Liver (tissue), 3 donors: ENCODE measurements at regions not wholly inside any gene's neighbourhood (a gene's known extent, or its start where the extent isn't known, plus 50 kb on each side); places are given as distances from the start of the nearest gene placed in this dataset.
"Not testable (repeated sequence)": the region's sequence is repeated elsewhere in the genome, so short reads cannot be mapped to it uniquely, and the experiment has no call there.

Source experiments
- ATF3 ChIP-seq: IDR thresholded peaks from 2 replicates; pipeline ENCODE4 v1.6.1; 2016; ENCODE audit warnings: antibody characterized with exemption
- CTCF ChIP-seq: fragments of 150-350 bp; IDR thresholded peaks from 2 replicates; pipeline ENCODE4 v1.5.1; 2017; ENCODE audit warnings: improper control_type of control experiment, low read depth, low read length; ENCODE audit not compliant: missing input control
- GABPA ChIP-seq, 2 donors: IDR thresholded peaks in 1 of 2; conservative IDR thresholded peaks in 1 of 2; 2 replicates each; pipeline ENCODE4 v1.6.1; 2016; ENCODE audit warnings: antibody characterized with exemption in 2 of 2, mild to moderate bottlenecking in 1 of 2, moderate library complexity in 1 of 2
- MAX ChIP-seq: IDR thresholded peaks from 2 replicates; pipeline ENCODE4 v1.6.1; 2016; ENCODE audit warnings: antibody characterized with exemption
- REST ChIP-seq: IDR thresholded peaks from 2 replicates; pipeline ENCODE4 v1.6.1; 2016; ENCODE audit warnings: antibody characterized with exemption, mild to moderate bottlenecking
- SP1 ChIP-seq: IDR thresholded peaks from 2 replicates; pipeline ENCODE4 v1.6.1; 2018; ENCODE audit warnings: antibody characterized with exemption, mild to moderate bottlenecking
- TAF1 ChIP-seq: conservative IDR thresholded peaks from 2 replicates; pipeline ENCODE4 v1.6.1; 2016; ENCODE audit warnings: antibody characterized with exemption, mild to moderate bottlenecking
- ZBTB33 ChIP-seq: IDR thresholded peaks from 2 replicates; pipeline ENCODE4 v1.6.1; 2016; ENCODE audit warnings: antibody characterized with exemption
- donor health status: healthy.
- donor health status: healthy.

GRCh38 chr3:125758641-125759130 lies 163.4 kb upstream of the OSBPL11 start:
- not testable (repeated sequence) for TF ChIP-seq CTCF; ZBTB33; GABPA (IDR thresholded peaks at IDR 0.05 in 1 of 2, conservative IDR thresholded peaks at IDR 0.05 in 1 of 2); MAX; REST; ATF3; SP1; TAF1
